ENCODE measurements at regions not wholly inside any gene's neighbourhood (a gene's known extent, or its start where the extent isn't known, plus 50 kb on each side); places are given as distances from the start of the nearest gene placed in this dataset.

DNA sequence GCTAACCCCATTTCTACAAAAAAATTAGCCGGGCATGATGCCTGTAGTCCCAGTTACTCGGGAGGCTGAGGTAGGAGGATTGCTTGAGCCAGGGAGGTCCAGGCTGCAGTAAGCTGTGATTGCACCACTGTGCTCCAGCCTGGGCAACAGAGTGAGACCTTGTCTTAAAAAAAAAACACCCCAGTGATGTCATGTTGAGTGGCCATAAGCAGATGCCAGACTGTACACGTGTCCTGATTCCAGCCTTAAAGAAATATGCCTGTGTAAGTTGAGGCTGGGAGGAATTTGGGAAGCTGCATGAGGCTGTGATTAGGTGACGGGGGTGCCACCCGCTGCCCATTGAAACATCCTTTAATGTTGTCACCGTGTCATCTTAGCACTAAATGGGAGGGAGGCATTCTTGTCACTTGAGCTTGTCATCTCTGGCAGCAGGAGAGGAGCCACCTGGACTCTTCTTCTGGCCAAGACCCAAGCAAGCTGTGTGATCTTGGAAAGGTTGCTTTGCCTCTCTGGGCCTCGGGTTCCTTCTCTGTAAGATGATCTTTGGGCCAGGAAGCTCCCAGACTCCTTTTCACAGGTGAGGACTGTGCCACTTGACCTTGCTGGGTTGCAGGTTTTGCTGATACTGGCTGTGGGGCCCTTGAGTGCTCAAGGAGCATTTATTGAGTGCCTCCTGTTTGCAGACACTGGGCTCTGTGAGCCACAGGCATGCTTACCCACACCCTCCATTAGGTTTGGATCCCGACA, 98.3 kb upstream of the CIBAR2 start:
- TF ChIP-seq POLR2A (IDR thresholded peaks at IDR 0.05) = no peak
- TF ChIP-seq, protein P1, sequence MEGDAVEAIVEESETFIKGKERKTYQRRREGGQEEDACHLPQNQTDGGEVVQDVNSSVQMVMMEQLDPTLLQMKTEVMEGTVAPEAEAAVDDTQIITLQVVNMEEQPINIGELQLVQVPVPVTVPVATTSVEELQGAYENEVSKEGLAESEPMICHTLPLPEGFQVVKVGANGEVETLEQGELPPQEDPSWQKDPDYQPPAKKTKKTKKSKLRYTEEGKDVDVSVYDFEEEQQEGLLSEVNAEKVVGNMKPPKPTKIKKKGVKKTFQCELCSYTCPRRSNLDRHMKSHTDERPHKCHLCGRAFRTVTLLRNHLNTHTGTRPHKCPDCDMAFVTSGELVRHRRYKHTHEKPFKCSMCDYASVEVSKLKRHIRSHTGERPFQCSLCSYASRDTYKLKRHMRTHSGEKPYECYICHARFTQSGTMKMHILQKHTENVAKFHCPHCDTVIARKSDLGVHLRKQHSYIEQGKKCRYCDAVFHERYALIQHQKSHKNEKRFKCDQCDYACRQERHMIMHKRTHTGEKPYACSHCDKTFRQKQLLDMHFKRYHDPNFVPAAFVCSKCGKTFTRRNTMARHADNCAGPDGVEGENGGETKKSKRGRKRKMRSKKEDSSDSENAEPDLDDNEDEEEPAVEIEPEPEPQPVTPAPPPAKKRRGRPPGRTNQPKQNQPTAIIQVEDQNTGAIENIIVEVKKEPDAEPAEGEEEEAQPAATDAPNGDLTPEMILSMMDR (IDR thresholded peaks at IDR 0.05) = no peak
